Activated T-helper 1 cell treated with Interleukin-2 at 50 U/mL for 16 hours (primary cell): ENCODE measurements at regions not wholly inside any gene's neighbourhood (a gene's known extent, or its start where the extent isn't known, plus 50 kb on each side); places are given as distances from the start of the nearest gene placed in this dataset.

Experiments
- DNase-seq: peaks from one replicate; pipeline ENCODE4 v3.0.0-alpha.2; 2020; ENCODE audit warnings: low read depth

- DNase-seq: no peak
These were observed 294.2 kb upstream of the PTGER4 start for GRCh38 chr5:40385544-40385943.

GRCh38 chr5:40384782-40385390 lies 294.8 kb upstream of the PTGER4 start:
- DNase-seq: no peak

- DNase-seq: no peak
These were observed 295.7 kb upstream of the PTGER4 start for GRCh38 chr5:40383749-40384651.

- no peak for DNase-seq
These were observed 297.9 kb upstream of the PTGER4 start for GRCh38 chr5:40381676-40382363.

GRCh38 chr5:40381016-40381415 lies 298.7 kb upstream of the PTGER4 start:
- DNase-seq: no peak

- no peak for DNase-seq
These were observed 301.1 kb upstream of the PTGER4 start for GRCh38 chr5:40378396-40379177.

- DNase-seq: no peak
These were observed 303.1 kb upstream of the PTGER4 start for GRCh38 chr5:40376566-40376965.

- no peak for DNase-seq
These were observed 304.9 kb upstream of the PTGER4 start for GRCh38 chr5:40374853-40375252.

- DNase-seq: no peak
These were observed 311.5 kb upstream of the PTGER4 start for GRCh38 chr5:40368200-40368599.

GRCh38 chr5:40367255-40367654 lies 312.5 kb upstream of the PTGER4 start:
- DNase-seq: no peak

- DNase-seq: no peak
These were observed 314.1 kb upstream of the PTGER4 start for GRCh38 chr5:40365342-40366330.

GRCh38 chr5:40364441-40364840 lies 315.3 kb upstream of the PTGER4 start:
- no peak for DNase-seq

GRCh38 chr5:40361378-40361777 lies 318.3 kb upstream of the PTGER4 start:
- no peak for DNase-seq

GRCh38 chr5:40360685-40361084 lies 319.0 kb upstream of the PTGER4 start:
- DNase-seq: no peak

GRCh38 chr5:40359832-40360231 lies 319.9 kb upstream of the PTGER4 start:
- no peak for DNase-seq

- no peak for DNase-seq
These were observed 320.6 kb upstream of the PTGER4 start for GRCh38 chr5:40359093-40359492.

GRCh38 chr5:40356248-40356647 lies 323.5 kb upstream of the PTGER4 start:
- no peak for DNase-seq

- no peak for DNase-seq
These were observed 323.9 kb upstream of the PTGER4 start for GRCh38 chr5:40355846-40356245.

GRCh38 chr5:40355181-40355580 lies 324.5 kb upstream of the PTGER4 start:
- DNase-seq: no peak

- no peak for DNase-seq
These were observed 325.5 kb upstream of the PTGER4 start for GRCh38 chr5:40354171-40354570.

GRCh38 chr5:40353442-40353841 lies 326.3 kb upstream of the PTGER4 start:
- DNase-seq: no peak
